ENCODE measurements at regions not wholly inside any gene's neighbourhood (a gene's known extent, or its start where the extent isn't known, plus 50 kb on each side); places are given as distances from the start of the nearest gene placed in this dataset.

DNA sequence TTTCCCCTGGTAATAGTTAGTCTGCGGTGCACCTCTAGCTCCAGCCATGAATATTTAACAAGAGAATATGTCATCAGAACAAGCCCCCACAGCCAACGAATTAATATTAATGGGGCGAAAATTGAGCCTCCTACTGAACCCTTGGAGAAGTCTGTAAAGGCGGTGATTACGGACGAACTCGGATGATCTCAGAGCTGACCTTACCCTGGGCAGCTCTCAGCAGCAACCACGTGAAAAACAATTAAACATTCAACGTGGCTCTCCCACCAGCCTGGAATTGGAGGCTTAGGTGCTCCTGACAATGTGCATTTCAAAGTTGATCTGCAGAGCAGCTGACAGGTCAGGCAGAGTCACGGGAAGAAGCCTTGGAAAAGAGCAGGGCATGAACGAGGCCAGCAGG is 407.6 kb upstream of the MYT1L start:
- Mint-ChIP-seq H3K27me3 (ENCODE audit: low read depth) (peaks cover 25% of the 10 kb centered on the region), H3K4me1 (peaks cover 7% of the 10 kb centered on the region), H3K9me3 (peaks cover 5% of the 10 kb centered on the region), H3K27ac (no peak overlapping the region), H3K36me3 (no peaks in the 10 kb centered on the region), H3K4me3 (no peak overlapping the region)
- TF ChIP-seq, protein P1, sequence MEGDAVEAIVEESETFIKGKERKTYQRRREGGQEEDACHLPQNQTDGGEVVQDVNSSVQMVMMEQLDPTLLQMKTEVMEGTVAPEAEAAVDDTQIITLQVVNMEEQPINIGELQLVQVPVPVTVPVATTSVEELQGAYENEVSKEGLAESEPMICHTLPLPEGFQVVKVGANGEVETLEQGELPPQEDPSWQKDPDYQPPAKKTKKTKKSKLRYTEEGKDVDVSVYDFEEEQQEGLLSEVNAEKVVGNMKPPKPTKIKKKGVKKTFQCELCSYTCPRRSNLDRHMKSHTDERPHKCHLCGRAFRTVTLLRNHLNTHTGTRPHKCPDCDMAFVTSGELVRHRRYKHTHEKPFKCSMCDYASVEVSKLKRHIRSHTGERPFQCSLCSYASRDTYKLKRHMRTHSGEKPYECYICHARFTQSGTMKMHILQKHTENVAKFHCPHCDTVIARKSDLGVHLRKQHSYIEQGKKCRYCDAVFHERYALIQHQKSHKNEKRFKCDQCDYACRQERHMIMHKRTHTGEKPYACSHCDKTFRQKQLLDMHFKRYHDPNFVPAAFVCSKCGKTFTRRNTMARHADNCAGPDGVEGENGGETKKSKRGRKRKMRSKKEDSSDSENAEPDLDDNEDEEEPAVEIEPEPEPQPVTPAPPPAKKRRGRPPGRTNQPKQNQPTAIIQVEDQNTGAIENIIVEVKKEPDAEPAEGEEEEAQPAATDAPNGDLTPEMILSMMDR (IDR thresholded peaks at IDR 0.05; ENCODE audit: unreplicated experiment), result no peak
- DNase-seq (ENCODE audit: low spot score in 2 of 2, unreplicated experiment in 2 of 2), result no peak

DNA sequence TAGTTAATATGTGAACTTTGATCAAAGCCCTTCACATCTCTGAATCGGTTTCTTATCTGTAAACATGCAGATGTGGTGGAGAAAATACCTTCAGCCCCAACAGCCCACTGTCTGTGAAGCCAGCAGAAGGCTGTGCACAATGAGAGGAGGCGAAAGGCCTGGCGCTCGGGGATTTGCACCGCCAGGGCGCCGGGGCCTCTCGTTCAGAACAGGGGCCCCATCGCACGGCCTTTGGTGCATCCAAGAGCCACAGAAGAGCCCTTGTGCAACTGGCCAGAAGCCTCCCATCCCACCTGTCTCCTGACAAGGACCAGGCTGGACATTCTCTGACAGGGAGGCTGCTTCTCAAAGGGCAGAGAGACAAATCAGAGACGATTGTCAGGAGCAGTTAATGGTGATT is 407.2 kb upstream of the MYT1L start:
- Mint-ChIP-seq H3K4me3 (no peak overlapping the region), H3K4me1 (peaks cover 7% of the 10 kb centered on the region), H3K9me3 (peaks cover 5% of the 10 kb centered on the region), H3K27me3 (ENCODE audit: low read depth) (peaks cover 28% of the 10 kb centered on the region), H3K36me3 (no peaks in the 10 kb centered on the region), H3K27ac (no peak overlapping the region)
- TF ChIP-seq, protein P1 (IDR thresholded peaks at IDR 0.05; ENCODE audit: unreplicated experiment), result no peak
- no peak for DNase-seq (ENCODE audit: low spot score in 2 of 2, unreplicated experiment in 2 of 2)

DNA sequence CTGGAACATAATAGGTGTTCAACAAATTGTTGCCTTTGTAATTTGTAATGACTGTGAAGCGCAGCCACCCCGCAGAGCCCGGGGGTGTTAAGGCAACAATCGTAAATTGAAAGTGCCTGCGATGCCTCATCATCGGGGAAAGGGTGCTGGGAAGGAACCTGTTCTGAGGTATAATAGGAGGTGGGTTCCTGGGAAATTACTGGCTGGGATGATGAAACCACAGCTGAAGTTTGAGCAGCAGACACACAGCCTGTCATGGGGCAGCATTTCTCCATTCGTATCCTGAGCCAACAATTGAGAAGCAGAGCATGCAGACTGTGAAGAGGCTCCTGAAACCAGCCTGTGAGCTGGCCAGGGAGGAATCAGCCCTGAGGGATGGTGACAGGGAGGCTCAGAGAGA is 404.0 kb upstream of the MYT1L start:
- Mint-ChIP-seq H3K9me3 (peaks cover 2% of the 10 kb centered on the region), H3K27me3 (ENCODE audit: low read depth) (peaks cover 25% of the 10 kb centered on the region), H3K27ac (no peak overlapping the region), H3K4me1 (no peaks in the 10 kb centered on the region), H3K36me3 (no peaks in the 10 kb centered on the region), H3K4me3 (no peak overlapping the region)
- TF ChIP-seq, protein P1 (IDR thresholded peaks at IDR 0.05; ENCODE audit: unreplicated experiment), result no peak
- DNase-seq (ENCODE audit: low spot score in 2 of 2, unreplicated experiment in 2 of 2), result no peak

DNA sequence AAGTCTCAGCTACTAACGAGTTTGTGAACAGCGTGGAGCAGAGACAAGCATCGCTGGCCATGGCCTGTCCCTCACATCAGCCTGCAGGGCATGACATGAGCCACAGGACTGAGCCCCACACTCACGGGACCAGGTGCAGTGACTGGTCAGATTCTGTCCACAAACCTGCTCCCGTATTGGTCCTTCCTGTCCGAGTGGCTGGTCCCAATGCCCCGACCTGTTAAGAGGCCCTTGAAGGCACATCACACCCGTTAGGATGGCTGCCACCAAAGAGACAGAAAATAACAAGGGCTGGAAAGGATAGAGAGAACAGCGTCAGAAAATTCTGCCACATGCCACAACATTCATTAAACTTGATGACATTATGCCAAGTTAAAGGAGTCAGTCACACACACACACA is 403.2 kb upstream of the MYT1L start:
- Mint-ChIP-seq H3K4me1 (no peaks in the 10 kb centered on the region), H3K27me3 (ENCODE audit: low read depth) (peaks cover 23% of the 10 kb centered on the region), H3K4me3 (no peak overlapping the region), H3K36me3 (no peaks in the 10 kb centered on the region), H3K9me3 (no peaks in the 10 kb centered on the region), H3K27ac (no peak overlapping the region)
- TF ChIP-seq, protein P1 (IDR thresholded peaks at IDR 0.05; ENCODE audit: unreplicated experiment), result no peak
- DNase-seq (ENCODE audit: low spot score in 2 of 2, unreplicated experiment in 2 of 2), result no peak

DNA sequence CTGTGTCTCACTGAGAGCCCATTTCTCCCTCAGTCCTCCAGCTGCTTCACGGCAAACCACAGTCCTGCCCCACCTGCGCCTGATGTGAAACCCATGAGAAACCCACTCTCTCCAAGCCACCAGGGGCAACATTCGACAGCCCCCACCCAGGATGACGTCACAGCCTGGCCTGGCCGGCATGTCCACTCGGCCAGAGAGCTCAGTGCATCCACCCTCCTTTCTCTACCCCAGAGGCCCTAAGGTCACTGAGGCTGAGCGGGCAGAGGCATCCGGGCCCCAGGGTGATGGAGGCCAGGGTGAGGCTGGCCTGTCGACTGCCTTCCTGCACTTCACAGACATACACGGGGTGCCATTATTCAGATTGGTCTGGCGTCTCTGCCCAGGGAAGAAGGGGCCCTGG is 402.7 kb upstream of the MYT1L start:
- Mint-ChIP-seq H3K27ac (no peak overlapping the region), H3K9me3 (no peaks in the 10 kb centered on the region), H3K27me3 (ENCODE audit: low read depth) (peaks cover 23% of the 10 kb centered on the region), H3K4me1 (no peaks in the 10 kb centered on the region), H3K4me3 (no peak overlapping the region), H3K36me3 (no peaks in the 10 kb centered on the region)
- TF ChIP-seq, protein P1 (IDR thresholded peaks at IDR 0.05; ENCODE audit: unreplicated experiment), result no peak
- no peak for DNase-seq (ENCODE audit: low spot score in 2 of 2, unreplicated experiment in 2 of 2)

Measured in mesothelial cell of epicardium (in vitro differentiated cells).